Fibroblast of pulmonary artery (primary cell): ENCODE measurements at regions not wholly inside any gene's neighbourhood (a gene's known extent, or its start where the extent isn't known, plus 50 kb on each side); places are given as distances from the start of the nearest gene placed in this dataset.

Experiments
- DNase-seq: peaks from one replicate; pipeline ENCODE4 v3.0.0-alpha.2; 2010; ENCODE audit warnings: low read depth
- H3K4me3 ChIP-seq: replicated peaks from 2 replicates; pipeline ENCODE4 v1.5.1; 2011; ENCODE audit warnings: low read depth, mild to moderate bottlenecking, control low read depth, low read length, moderate library complexity
- TF ChIP-seq, protein P1 (sequence below): IDR thresholded peaks from 2 replicates; pipeline ENCODE4 v1.5.1; 2011; ENCODE audit warnings: mild to moderate bottlenecking, control low read depth, low read length, inconsistent platforms; ENCODE audit errors: missing control alignments

DNA sequence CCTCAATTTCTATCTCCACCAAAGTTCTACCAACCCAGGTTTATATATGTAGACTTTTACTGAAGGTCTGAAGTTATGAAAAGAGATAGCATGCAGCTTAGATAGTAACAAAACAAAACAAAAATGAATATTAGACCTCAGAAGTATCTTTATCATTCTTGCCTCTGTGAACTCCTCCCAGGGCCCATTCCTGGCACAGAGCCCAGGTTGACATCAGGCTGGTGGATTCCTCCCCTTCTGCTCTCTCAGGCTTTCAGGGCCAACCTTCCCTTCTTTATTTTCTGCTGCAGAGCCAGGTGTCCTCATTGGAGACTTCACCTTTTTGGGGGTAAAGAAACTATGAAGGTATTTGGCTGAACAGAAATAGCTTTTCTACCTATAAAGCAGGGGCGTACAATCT is 112.8 kb upstream of the PITX2 start:
- DNase-seq: peak; percentile 3
- H3K4me3 ChIP-seq: no peak overlapping the region
- TF ChIP-seq, protein P1, sequence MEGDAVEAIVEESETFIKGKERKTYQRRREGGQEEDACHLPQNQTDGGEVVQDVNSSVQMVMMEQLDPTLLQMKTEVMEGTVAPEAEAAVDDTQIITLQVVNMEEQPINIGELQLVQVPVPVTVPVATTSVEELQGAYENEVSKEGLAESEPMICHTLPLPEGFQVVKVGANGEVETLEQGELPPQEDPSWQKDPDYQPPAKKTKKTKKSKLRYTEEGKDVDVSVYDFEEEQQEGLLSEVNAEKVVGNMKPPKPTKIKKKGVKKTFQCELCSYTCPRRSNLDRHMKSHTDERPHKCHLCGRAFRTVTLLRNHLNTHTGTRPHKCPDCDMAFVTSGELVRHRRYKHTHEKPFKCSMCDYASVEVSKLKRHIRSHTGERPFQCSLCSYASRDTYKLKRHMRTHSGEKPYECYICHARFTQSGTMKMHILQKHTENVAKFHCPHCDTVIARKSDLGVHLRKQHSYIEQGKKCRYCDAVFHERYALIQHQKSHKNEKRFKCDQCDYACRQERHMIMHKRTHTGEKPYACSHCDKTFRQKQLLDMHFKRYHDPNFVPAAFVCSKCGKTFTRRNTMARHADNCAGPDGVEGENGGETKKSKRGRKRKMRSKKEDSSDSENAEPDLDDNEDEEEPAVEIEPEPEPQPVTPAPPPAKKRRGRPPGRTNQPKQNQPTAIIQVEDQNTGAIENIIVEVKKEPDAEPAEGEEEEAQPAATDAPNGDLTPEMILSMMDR: no peak

DNA sequence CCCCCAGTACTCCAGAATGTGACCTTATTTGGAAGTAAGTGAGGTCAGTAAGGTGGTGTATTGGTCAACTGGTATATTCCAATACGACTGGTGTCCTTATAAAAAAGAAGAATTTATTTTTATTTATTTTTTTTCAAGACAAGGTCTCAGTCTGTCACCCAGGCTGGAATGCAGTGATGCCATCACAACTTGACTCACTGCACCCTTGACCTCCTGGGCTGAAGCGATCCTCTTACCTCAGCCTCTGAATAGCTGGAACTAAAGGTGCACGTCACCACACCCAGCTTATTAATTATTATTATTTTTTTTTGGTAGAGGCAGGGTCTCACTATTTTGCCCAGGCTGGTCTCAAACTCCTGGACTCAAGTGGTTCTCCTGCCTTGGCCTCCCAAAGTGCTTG is 115.1 kb upstream of the PITX2 start:
- TF ChIP-seq, protein P1: no peak
- no peak overlapping the region for H3K4me3 ChIP-seq
- no peak for DNase-seq

DNA sequence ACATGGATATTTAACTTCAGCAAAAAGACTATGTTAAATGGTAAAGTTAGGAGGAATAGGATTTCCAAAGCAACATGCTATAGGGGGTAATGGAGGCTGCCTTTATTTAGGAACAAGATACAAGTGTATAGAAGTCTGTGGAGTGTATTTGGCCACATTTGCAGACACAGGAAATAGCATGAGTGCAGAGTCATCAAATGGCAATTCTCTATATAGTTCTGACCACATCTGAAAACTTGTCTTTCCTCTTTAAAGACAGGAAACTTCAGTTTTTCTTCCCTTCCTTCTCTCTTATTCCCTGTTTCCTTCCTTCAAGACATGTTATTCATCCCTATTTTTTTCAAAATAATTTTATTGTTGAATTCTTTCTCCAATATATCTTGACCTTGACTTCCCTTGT is 119.3 kb upstream of the PITX2 start:
- TF ChIP-seq, protein P1: no peak
- DNase-seq: no peak
- no peak overlapping the region for H3K4me3 ChIP-seq

DNA sequence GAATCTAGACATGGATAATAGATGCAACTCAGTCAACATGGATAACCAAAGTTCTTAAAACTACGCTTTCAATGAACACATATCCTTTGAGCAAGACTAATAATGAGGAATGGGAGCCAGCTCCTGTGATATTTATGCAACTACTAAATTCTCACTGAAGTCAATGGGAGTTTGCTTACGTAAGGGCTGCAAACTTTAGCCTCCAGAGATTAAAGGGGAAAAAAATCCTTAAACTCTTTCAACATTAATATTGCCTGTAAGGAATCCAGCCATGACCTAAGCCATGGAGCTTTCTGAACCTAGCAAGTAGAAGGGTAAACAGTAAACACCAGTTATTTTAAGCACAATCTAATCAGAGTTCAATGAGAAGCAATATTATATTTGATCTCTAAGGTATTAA is 125.2 kb upstream of the PITX2 start:
- H3K4me3 ChIP-seq: no peak overlapping the region
- TF ChIP-seq, protein P1: no peak
- DNase-seq: no peak

DNA sequence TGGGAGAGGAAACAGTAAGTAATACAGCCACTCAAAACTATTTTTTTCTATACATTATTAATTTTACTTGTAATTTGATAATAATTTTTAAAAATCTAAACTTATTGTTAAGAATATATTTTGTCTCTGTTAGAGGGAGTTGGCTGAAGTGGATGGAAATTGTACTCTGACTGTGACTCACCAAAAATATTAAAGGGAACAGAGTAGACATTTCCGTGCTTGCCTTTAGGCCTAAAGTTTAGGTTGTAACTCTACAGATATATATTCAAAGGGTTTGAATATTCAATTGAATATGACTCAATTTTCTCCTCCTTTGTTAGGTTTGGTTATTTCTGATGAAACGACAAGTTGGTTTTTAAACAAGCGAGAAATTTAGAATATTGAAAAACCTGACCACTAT is 128.3 kb upstream of the PITX2 start:
- H3K4me3 ChIP-seq: no peak overlapping the region
- DNase-seq: no peak
- TF ChIP-seq, protein P1: no peak

DNA sequence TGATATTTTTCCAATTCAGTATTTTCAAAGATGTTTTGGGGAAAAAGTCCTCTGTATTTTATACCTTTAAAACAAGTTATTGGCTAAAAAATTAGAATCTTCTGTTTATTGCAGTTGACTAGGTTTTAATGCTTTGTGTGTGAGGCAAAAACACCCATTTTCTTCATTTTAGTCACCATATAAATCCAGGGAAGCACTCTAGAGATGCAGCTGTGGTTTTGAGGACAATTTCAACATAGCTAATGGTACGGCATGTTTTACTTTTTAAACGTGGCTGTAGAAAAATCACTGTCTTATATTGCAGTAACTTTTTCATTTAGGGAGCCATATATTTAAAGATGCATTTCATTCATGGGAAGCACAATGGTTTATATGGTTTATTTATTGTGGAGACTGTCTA is 129.1 kb upstream of the PITX2 start:
- TF ChIP-seq, protein P1: no peak
- H3K4me3 ChIP-seq: no peak overlapping the region
- no peak for DNase-seq

DNA sequence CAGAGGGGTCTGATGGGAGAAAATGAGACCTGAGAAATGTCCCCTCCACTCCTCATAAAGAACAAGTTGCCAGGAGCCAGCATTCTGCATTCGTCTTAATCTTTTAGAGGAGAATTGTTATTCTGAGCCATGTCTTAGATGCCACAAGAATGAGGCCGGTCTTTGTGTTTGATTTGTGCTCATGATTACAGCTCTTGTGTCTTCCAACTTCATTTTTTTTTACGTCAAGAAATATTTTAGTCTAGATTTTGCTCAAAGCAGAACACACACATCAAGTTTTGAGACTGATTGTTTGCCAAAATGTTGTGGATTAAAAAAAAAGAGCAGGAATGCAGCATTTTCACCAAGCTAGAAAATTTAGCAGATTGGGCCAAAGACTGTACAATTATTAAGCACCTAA is 130.6 kb upstream of the PITX2 start:
- TF ChIP-seq, protein P1: no peak
- no peak for DNase-seq
- no peak overlapping the region for H3K4me3 ChIP-seq
